Gastrocnemius medialis (tissue), 4 donors: ENCODE measurements at regions not wholly inside any gene's neighbourhood (a gene's known extent, or its start where the extent isn't known, plus 50 kb on each side); places are given as distances from the start of the nearest gene placed in this dataset.

Source experiments
- POLR2A ChIP-seq, 2 donors: fragments of 450-650 bp; IDR thresholded peaks; one replicate each; pipeline ENCODE4 v1.6.1; 2017; ENCODE audit warnings: antibody characterized with exemption in 2 of 2, mild to moderate bottlenecking in 2 of 2, moderate library complexity in 2 of 2
- TF ChIP-seq, protein P1 (sequence below), 5 experiments: fragments of 450-650 bp in 3 of 5; fragments of 200-600 bp in 2 of 5; sonication (generic) in 2 of 5; IDR thresholded peaks in 4 of 5; conservative IDR thresholded peaks in 1 of 5; 1 replicate in 4 of 5; 2 replicates in 1 of 5; pipeline ENCODE4 v1.5.1; 2016 to 2019; ENCODE audit warnings: antibody characterized with exemption in 5 of 5, mild to moderate bottlenecking in 3 of 5, moderate library complexity in 3 of 5

GRCh38 chr20:22810030-22810429 lies 225.1 kb upstream of the SSTR4 start:
- TF ChIP-seq, protein P1, sequence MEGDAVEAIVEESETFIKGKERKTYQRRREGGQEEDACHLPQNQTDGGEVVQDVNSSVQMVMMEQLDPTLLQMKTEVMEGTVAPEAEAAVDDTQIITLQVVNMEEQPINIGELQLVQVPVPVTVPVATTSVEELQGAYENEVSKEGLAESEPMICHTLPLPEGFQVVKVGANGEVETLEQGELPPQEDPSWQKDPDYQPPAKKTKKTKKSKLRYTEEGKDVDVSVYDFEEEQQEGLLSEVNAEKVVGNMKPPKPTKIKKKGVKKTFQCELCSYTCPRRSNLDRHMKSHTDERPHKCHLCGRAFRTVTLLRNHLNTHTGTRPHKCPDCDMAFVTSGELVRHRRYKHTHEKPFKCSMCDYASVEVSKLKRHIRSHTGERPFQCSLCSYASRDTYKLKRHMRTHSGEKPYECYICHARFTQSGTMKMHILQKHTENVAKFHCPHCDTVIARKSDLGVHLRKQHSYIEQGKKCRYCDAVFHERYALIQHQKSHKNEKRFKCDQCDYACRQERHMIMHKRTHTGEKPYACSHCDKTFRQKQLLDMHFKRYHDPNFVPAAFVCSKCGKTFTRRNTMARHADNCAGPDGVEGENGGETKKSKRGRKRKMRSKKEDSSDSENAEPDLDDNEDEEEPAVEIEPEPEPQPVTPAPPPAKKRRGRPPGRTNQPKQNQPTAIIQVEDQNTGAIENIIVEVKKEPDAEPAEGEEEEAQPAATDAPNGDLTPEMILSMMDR (IDR thresholded peaks at IDR 0.05 in 4 of 5, conservative IDR thresholded peaks at IDR 0.05 in 1 of 5), result no peak
- no peak for TF ChIP-seq POLR2A (IDR thresholded peaks at IDR 0.05)
